ENCODE measurements at regions not wholly inside any gene's neighbourhood (a gene's known extent, or its start where the extent isn't known, plus 50 kb on each side); places are given as distances from the start of the nearest gene placed in this dataset.

- H3K36me3 Mint-ChIP-seq (ENCODE audit: low read depth), result no peaks in the 10 kb centered on the region
- DNase-seq (ENCODE audit: low spot score), result no peak
- no peaks in the 10 kb centered on the region for H3K4me1 Mint-ChIP-seq (ENCODE audit: low read depth)
- peaks cover 11% of the 10 kb centered on the region for H3K9me3 Mint-ChIP-seq (ENCODE audit: low read depth)
- H3K27me3 Mint-ChIP-seq (ENCODE audit: low read depth), result peaks cover 2% of the 10 kb centered on the region
- TF ChIP-seq CTCF (IDR thresholded peaks at IDR 0.05), result no peak
- H3K4me3 Mint-ChIP-seq (ENCODE audit: unreplicated experiment), result no peak overlapping the region
- no peak overlapping the region for H3K27ac Mint-ChIP-seq (ENCODE audit: unreplicated experiment)
Observed at GRCh38 chr20:22303523-22303922, 280.8 kb downstream of the FOXA2 start.

- Mint-ChIP-seq H3K9me3 (ENCODE audit: low read depth) (peaks cover 11% of the 10 kb centered on the region), H3K4me1 (ENCODE audit: low read depth) (no peaks in the 10 kb centered on the region), H3K36me3 (ENCODE audit: low read depth) (no peaks in the 10 kb centered on the region), H3K27me3 (ENCODE audit: low read depth) (peaks cover 2% of the 10 kb centered on the region), H3K27ac (ENCODE audit: unreplicated experiment) (no peak overlapping the region), H3K4me3 (ENCODE audit: unreplicated experiment) (no peak overlapping the region)
- TF ChIP-seq CTCF (IDR thresholded peaks at IDR 0.05), result no peak
- DNase-seq (ENCODE audit: low spot score), result no peak
Observed at GRCh38 chr20:22302039-22302438, 282.3 kb downstream of the FOXA2 start.

GRCh38 chr20:22293886-22294285 lies 290.5 kb downstream of the FOXA2 start:
- H3K4me1 Mint-ChIP-seq (ENCODE audit: low read depth), result no peaks in the 10 kb centered on the region
- H3K9me3 Mint-ChIP-seq (ENCODE audit: low read depth), result no peaks in the 10 kb centered on the region
- H3K4me3 Mint-ChIP-seq (ENCODE audit: unreplicated experiment), result no peak overlapping the region
- no peak overlapping the region for H3K27ac Mint-ChIP-seq (ENCODE audit: unreplicated experiment)
- no peak for TF ChIP-seq CTCF (IDR thresholded peaks at IDR 0.05)
- no peaks in the 10 kb centered on the region for H3K36me3 Mint-ChIP-seq (ENCODE audit: low read depth)
- H3K27me3 Mint-ChIP-seq (ENCODE audit: low read depth), result no peaks in the 10 kb centered on the region
- DNase-seq (ENCODE audit: low spot score), result no peak

GRCh38 chr20:22289442-22289841 lies 294.9 kb downstream of the FOXA2 start:
- H3K4me3 Mint-ChIP-seq (ENCODE audit: unreplicated experiment), result no peak overlapping the region
- H3K4me1 Mint-ChIP-seq (ENCODE audit: low read depth), result no peaks in the 10 kb centered on the region
- no peaks in the 10 kb centered on the region for H3K36me3 Mint-ChIP-seq (ENCODE audit: low read depth)
- TF ChIP-seq CTCF (IDR thresholded peaks at IDR 0.05), result no peak
- no peak for DNase-seq (ENCODE audit: low spot score)
- peaks cover 2% of the 10 kb centered on the region for H3K27me3 Mint-ChIP-seq (ENCODE audit: low read depth)
- no peak overlapping the region for H3K27ac Mint-ChIP-seq (ENCODE audit: unreplicated experiment)
- H3K9me3 Mint-ChIP-seq (ENCODE audit: low read depth), result no peaks in the 10 kb centered on the region

- TF ChIP-seq CTCF (IDR thresholded peaks at IDR 0.05), result no peak
- no peaks in the 10 kb centered on the region for H3K9me3 Mint-ChIP-seq (ENCODE audit: low read depth)
- no peak overlapping the region for H3K27ac Mint-ChIP-seq (ENCODE audit: unreplicated experiment)
- no peaks in the 10 kb centered on the region for H3K4me1 Mint-ChIP-seq (ENCODE audit: low read depth)
- DNase-seq (ENCODE audit: low spot score), result no peak
- H3K4me3 Mint-ChIP-seq (ENCODE audit: unreplicated experiment), result no peak overlapping the region
- peaks cover 2% of the 10 kb centered on the region for H3K27me3 Mint-ChIP-seq (ENCODE audit: low read depth)
- no peaks in the 10 kb centered on the region for H3K36me3 Mint-ChIP-seq (ENCODE audit: low read depth)
Observed at GRCh38 chr20:22288957-22289356, 295.4 kb downstream of the FOXA2 start.
